ENCODE measurements at regions not wholly inside any gene's neighbourhood (a gene's known extent, or its start where the extent isn't known, plus 50 kb on each side); places are given as distances from the start of the nearest gene placed in this dataset.
"Not testable (repeated sequence)": the region's sequence is repeated elsewhere in the genome, so short reads cannot be mapped to it uniquely, and the experiment has no call there.

GRCh38 chr13:110044551-110045111, 258.2 kb upstream of the IRS2 start:
- DNase-seq = no peak

- no peak for DNase-seq
Measured at GRCh38 chr13:110042253-110042950, 256.0 kb upstream of the IRS2 start.

- DNase-seq = not testable (repeated sequence)
Measured at GRCh38 chr13:110041638-110042037, 255.3 kb upstream of the IRS2 start.

GRCh38 chr13:110037925-110038573, 251.7 kb upstream of the IRS2 start:
- no peak for DNase-seq

- no peak for DNase-seq
Measured at GRCh38 chr13:110036060-110036459, 249.7 kb upstream of the IRS2 start.

GRCh38 chr13:110034031-110034549, 247.7 kb upstream of the IRS2 start:
- DNase-seq = no peak

- DNase-seq = no peak
Measured at GRCh38 chr13:110032969-110033368, 246.6 kb upstream of the IRS2 start.

- no peak for DNase-seq
Measured at GRCh38 chr13:110030394-110030928, 244.1 kb upstream of the IRS2 start.

- no peak for DNase-seq
Measured at GRCh38 chr13:110028838-110029621, 242.6 kb upstream of the IRS2 start.

GRCh38 chr13:110028311-110028710, 241.9 kb upstream of the IRS2 start:
- no peak for DNase-seq

GRCh38 chr13:110027470-110028240, 241.3 kb upstream of the IRS2 start:
- DNase-seq = no peak

- no peak for DNase-seq
Measured at GRCh38 chr13:110024645-110024980, 238.2 kb upstream of the IRS2 start.

GRCh38 chr13:110023729-110024644, 237.6 kb upstream of the IRS2 start:
- DNase-seq = no peak

GRCh38 chr13:110018009-110018408, 231.6 kb upstream of the IRS2 start:
- DNase-seq = no peak

GRCh38 chr13:110017379-110017778, 231.0 kb upstream of the IRS2 start:
- DNase-seq = no peak

GRCh38 chr13:110015253-110015652, 228.9 kb upstream of the IRS2 start:
- no peak for DNase-seq

GRCh38 chr13:110014719-110015118, 228.3 kb upstream of the IRS2 start:
- no peak for DNase-seq

GRCh38 chr13:110012102-110012739, 225.8 kb upstream of the IRS2 start:
- no peak for DNase-seq

GRCh38 chr13:110010404-110011138, 224.2 kb upstream of the IRS2 start:
- no peak for DNase-seq
